ENCODE measurements at regions not wholly inside any gene's neighbourhood (a gene's known extent, or its start where the extent isn't known, plus 50 kb on each side); places are given as distances from the start of the nearest gene placed in this dataset.

- no peaks in the 10 kb centered on the region for H3K27me3 ChIP-seq (ENCODE audit: control insufficient read depth in 2 of 2, insufficient read depth in 2 of 2, low read length in 2 of 2)
- no peak overlapping the region for H3K9ac ChIP-seq (ENCODE audit: low read depth in 1 of 2, low read length in 2 of 2)
- no peak overlapping the region for H3K27ac ChIP-seq (ENCODE audit: low read depth in 2 of 2, low read length in 2 of 2)
- H3K4me1 ChIP-seq (ENCODE audit: control insufficient read depth in 2 of 2, insufficient read depth in 2 of 2, low read length in 2 of 2) = no peaks in the 10 kb centered on the region
- H3K9me3 ChIP-seq (ENCODE audit: control insufficient read depth in 2 of 2, low read length in 2 of 2) = no peaks in the 10 kb centered on the region
- no peaks in the 10 kb centered on the region for H3K36me3 ChIP-seq (ENCODE audit: control insufficient read depth in 2 of 2, insufficient read depth in 2 of 2, low read length in 2 of 2)
- H3K4me3 ChIP-seq (ENCODE audit: low read length in 2 of 2) = no peak overlapping the region
Measured at GRCh38 chr18:40031435-40031834, 1923.6 kb upstream of the PIK3C3 start.

- Histone ChIP-seq H3K9me3 (ENCODE audit: control insufficient read depth in 2 of 2, low read length in 2 of 2) (no peaks in the 10 kb centered on the region), H3K4me3 (ENCODE audit: low read length in 2 of 2) (no peak overlapping the region), H3K9ac (ENCODE audit: low read depth in 1 of 2, low read length in 2 of 2) (no peak overlapping the region), H3K36me3 (ENCODE audit: control insufficient read depth in 2 of 2, insufficient read depth in 2 of 2, low read length in 2 of 2) (no peaks in the 10 kb centered on the region), H3K4me1 (ENCODE audit: control insufficient read depth in 2 of 2, insufficient read depth in 2 of 2, low read length in 2 of 2) (no peaks in the 10 kb centered on the region), H3K27me3 (ENCODE audit: control insufficient read depth in 2 of 2, insufficient read depth in 2 of 2, low read length in 2 of 2) (no peaks in the 10 kb centered on the region), H3K27ac (ENCODE audit: low read depth in 2 of 2, low read length in 2 of 2) (no peak overlapping the region)
Measured at GRCh38 chr18:40019797-40020392, 1935.1 kb upstream of the PIK3C3 start.

GRCh38 chr18:40018266-40018665 lies 1936.8 kb upstream of the PIK3C3 start:
- Histone ChIP-seq H3K27ac (ENCODE audit: low read depth in 2 of 2, low read length in 2 of 2) (no peak overlapping the region), H3K9me3 (ENCODE audit: control insufficient read depth in 2 of 2, low read length in 2 of 2) (no peaks in the 10 kb centered on the region), H3K27me3 (ENCODE audit: control insufficient read depth in 2 of 2, insufficient read depth in 2 of 2, low read length in 2 of 2) (no peaks in the 10 kb centered on the region), H3K4me1 (ENCODE audit: control insufficient read depth in 2 of 2, insufficient read depth in 2 of 2, low read length in 2 of 2) (no peaks in the 10 kb centered on the region), H3K9ac (ENCODE audit: low read depth in 1 of 2, low read length in 2 of 2) (no peak overlapping the region), H3K36me3 (ENCODE audit: control insufficient read depth in 2 of 2, insufficient read depth in 2 of 2, low read length in 2 of 2) (no peaks in the 10 kb centered on the region), H3K4me3 (ENCODE audit: low read length in 2 of 2) (no peak overlapping the region)

DNA sequence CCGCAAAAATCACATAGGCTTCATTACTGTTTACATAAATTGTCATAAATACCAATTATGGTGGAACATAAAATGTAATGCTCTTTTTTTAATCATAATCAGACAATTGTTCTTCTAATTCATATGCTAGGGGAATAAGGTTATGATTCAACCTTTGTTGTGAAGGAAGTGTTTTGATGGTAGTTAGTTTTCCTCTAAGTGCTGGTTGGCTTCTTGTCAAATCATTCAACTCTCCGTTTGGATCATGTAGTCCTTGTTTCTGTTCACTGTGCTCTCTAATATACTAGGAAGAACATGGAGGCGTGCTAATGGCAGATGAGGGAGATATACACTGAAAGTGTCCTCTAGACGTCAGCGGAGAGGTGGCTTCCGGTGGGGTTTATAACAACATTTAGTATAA lies 1938.0 kb upstream of the PIK3C3 start:
- no peak overlapping the region for H3K4me3 ChIP-seq (ENCODE audit: low read length in 2 of 2)
- H3K9me3 ChIP-seq (ENCODE audit: control insufficient read depth in 2 of 2, low read length in 2 of 2) = no peaks in the 10 kb centered on the region
- no peaks in the 10 kb centered on the region for H3K36me3 ChIP-seq (ENCODE audit: control insufficient read depth in 2 of 2, insufficient read depth in 2 of 2, low read length in 2 of 2)
- no peak overlapping the region for H3K27ac ChIP-seq (ENCODE audit: low read depth in 2 of 2, low read length in 2 of 2)
- H3K9ac ChIP-seq (ENCODE audit: low read depth in 1 of 2, low read length in 2 of 2) = no peak overlapping the region
- H3K27me3 ChIP-seq (ENCODE audit: control insufficient read depth in 2 of 2, insufficient read depth in 2 of 2, low read length in 2 of 2) = no peaks in the 10 kb centered on the region
- H3K4me1 ChIP-seq (ENCODE audit: control insufficient read depth in 2 of 2, insufficient read depth in 2 of 2, low read length in 2 of 2) = no peaks in the 10 kb centered on the region

- no peaks in the 10 kb centered on the region for H3K27me3 ChIP-seq (ENCODE audit: control insufficient read depth in 2 of 2, insufficient read depth in 2 of 2, low read length in 2 of 2)
- no peaks in the 10 kb centered on the region for H3K9me3 ChIP-seq (ENCODE audit: control insufficient read depth in 2 of 2, low read length in 2 of 2)
- no peaks in the 10 kb centered on the region for H3K36me3 ChIP-seq (ENCODE audit: control insufficient read depth in 2 of 2, insufficient read depth in 2 of 2, low read length in 2 of 2)
- no peak overlapping the region for H3K9ac ChIP-seq (ENCODE audit: low read depth in 1 of 2, low read length in 2 of 2)
- H3K27ac ChIP-seq (ENCODE audit: low read depth in 2 of 2, low read length in 2 of 2) = no peak overlapping the region
- no peak overlapping the region for H3K4me3 ChIP-seq (ENCODE audit: low read length in 2 of 2)
- no peaks in the 10 kb centered on the region for H3K4me1 ChIP-seq (ENCODE audit: control insufficient read depth in 2 of 2, insufficient read depth in 2 of 2, low read length in 2 of 2)
Measured at GRCh38 chr18:40016405-40016804, 1938.6 kb upstream of the PIK3C3 start.

GRCh38 chr18:40013001-40013609 lies 1941.9 kb upstream of the PIK3C3 start:
- Histone ChIP-seq H3K27ac (ENCODE audit: low read depth in 2 of 2, low read length in 2 of 2) (no peak overlapping the region), H3K9ac (ENCODE audit: low read depth in 1 of 2, low read length in 2 of 2) (no peak overlapping the region), H3K4me3 (ENCODE audit: low read length in 2 of 2) (no peak overlapping the region), H3K36me3 (ENCODE audit: control insufficient read depth in 2 of 2, insufficient read depth in 2 of 2, low read length in 2 of 2) (no peaks in the 10 kb centered on the region), H3K4me1 (ENCODE audit: control insufficient read depth in 2 of 2, insufficient read depth in 2 of 2, low read length in 2 of 2) (no peaks in the 10 kb centered on the region), H3K27me3 (ENCODE audit: control insufficient read depth in 2 of 2, insufficient read depth in 2 of 2, low read length in 2 of 2) (no peaks in the 10 kb centered on the region), H3K9me3 (ENCODE audit: control insufficient read depth in 2 of 2, low read length in 2 of 2) (no peaks in the 10 kb centered on the region)

- Histone ChIP-seq H3K27ac (ENCODE audit: low read depth in 2 of 2, low read length in 2 of 2) (no peak overlapping the region), H3K9ac (ENCODE audit: low read depth in 1 of 2, low read length in 2 of 2) (no peak overlapping the region), H3K4me3 (ENCODE audit: low read length in 2 of 2) (no peak overlapping the region), H3K27me3 (ENCODE audit: control insufficient read depth in 2 of 2, insufficient read depth in 2 of 2, low read length in 2 of 2) (no peaks in the 10 kb centered on the region), H3K9me3 (ENCODE audit: control insufficient read depth in 2 of 2, low read length in 2 of 2) (no peaks in the 10 kb centered on the region), H3K4me1 (ENCODE audit: control insufficient read depth in 2 of 2, insufficient read depth in 2 of 2, low read length in 2 of 2) (no peaks in the 10 kb centered on the region), H3K36me3 (ENCODE audit: control insufficient read depth in 2 of 2, insufficient read depth in 2 of 2, low read length in 2 of 2) (no peaks in the 10 kb centered on the region)
Measured at GRCh38 chr18:40011201-40011600, 1943.8 kb upstream of the PIK3C3 start.

- H3K9ac ChIP-seq (ENCODE audit: low read depth in 1 of 2, low read length in 2 of 2) = no peak overlapping the region
- no peaks in the 10 kb centered on the region for H3K4me1 ChIP-seq (ENCODE audit: control insufficient read depth in 2 of 2, insufficient read depth in 2 of 2, low read length in 2 of 2)
- H3K36me3 ChIP-seq (ENCODE audit: control insufficient read depth in 2 of 2, insufficient read depth in 2 of 2, low read length in 2 of 2) = no peaks in the 10 kb centered on the region
- no peaks in the 10 kb centered on the region for H3K27me3 ChIP-seq (ENCODE audit: control insufficient read depth in 2 of 2, insufficient read depth in 2 of 2, low read length in 2 of 2)
- H3K27ac ChIP-seq (ENCODE audit: low read depth in 2 of 2, low read length in 2 of 2) = no peak overlapping the region
- H3K4me3 ChIP-seq (ENCODE audit: low read length in 2 of 2) = no peak overlapping the region
- no peaks in the 10 kb centered on the region for H3K9me3 ChIP-seq (ENCODE audit: control insufficient read depth in 2 of 2, low read length in 2 of 2)
Measured at GRCh38 chr18:40006634-40007033, 1948.4 kb upstream of the PIK3C3 start.

- H3K4me3 ChIP-seq (ENCODE audit: low read length in 2 of 2) = no peak overlapping the region
- H3K27me3 ChIP-seq (ENCODE audit: control insufficient read depth in 2 of 2, insufficient read depth in 2 of 2, low read length in 2 of 2) = no peaks in the 10 kb centered on the region
- H3K9me3 ChIP-seq (ENCODE audit: control insufficient read depth in 2 of 2, low read length in 2 of 2) = no peaks in the 10 kb centered on the region
- H3K36me3 ChIP-seq (ENCODE audit: control insufficient read depth in 2 of 2, insufficient read depth in 2 of 2, low read length in 2 of 2) = no peaks in the 10 kb centered on the region
- no peak overlapping the region for H3K27ac ChIP-seq (ENCODE audit: low read depth in 2 of 2, low read length in 2 of 2)
- H3K4me1 ChIP-seq (ENCODE audit: control insufficient read depth in 2 of 2, insufficient read depth in 2 of 2, low read length in 2 of 2) = no peaks in the 10 kb centered on the region
- no peak overlapping the region for H3K9ac ChIP-seq (ENCODE audit: low read depth in 1 of 2, low read length in 2 of 2)
Measured at GRCh38 chr18:40004246-40004645, 1950.8 kb upstream of the PIK3C3 start.

- H3K27ac ChIP-seq (ENCODE audit: low read depth in 2 of 2, low read length in 2 of 2) = no peak overlapping the region
- H3K4me3 ChIP-seq (ENCODE audit: low read length in 2 of 2) = no peak overlapping the region
- H3K36me3 ChIP-seq (ENCODE audit: control insufficient read depth in 2 of 2, insufficient read depth in 2 of 2, low read length in 2 of 2) = no peaks in the 10 kb centered on the region
- H3K4me1 ChIP-seq (ENCODE audit: control insufficient read depth in 2 of 2, insufficient read depth in 2 of 2, low read length in 2 of 2) = no peaks in the 10 kb centered on the region
- no peak overlapping the region for H3K9ac ChIP-seq (ENCODE audit: low read depth in 1 of 2, low read length in 2 of 2)
- H3K9me3 ChIP-seq (ENCODE audit: control insufficient read depth in 2 of 2, low read length in 2 of 2) = no peaks in the 10 kb centered on the region
- no peaks in the 10 kb centered on the region for H3K27me3 ChIP-seq (ENCODE audit: control insufficient read depth in 2 of 2, insufficient read depth in 2 of 2, low read length in 2 of 2)
Measured at GRCh38 chr18:39998317-39998716, 1956.7 kb upstream of the PIK3C3 start.
